HepG2 (cell line): ENCODE measurements at regions not wholly inside any gene's neighbourhood (a gene's known extent, or its start where the extent isn't known, plus 50 kb on each side); places are given as distances from the start of the nearest gene placed in this dataset.

Experiments
- ATAC-seq: fragments of 200-7000 bp; cut with Tn5 transposase; 3 replicates; pipeline ENCODE4 v1.9.1; 2020; ENCODE audit warnings: mild to moderate bottlenecking, moderate library complexity
- BruUV-seq: library from RNA; stranded (reverse); fragments of 400-500 nt; replicated peaks from 2 replicates; lab custom pipeline; 2021; lab: Mats Ljungman, UMichigan
- CTCF ChIA-PET: fragments of 300-600 bp; formaldehyde crosslinking; extraction: SDS; loops from one replicate; lab custom pipeline; 2021; ENCODE audit warnings: low total read pairs, inconsistent platforms, low intra/inter-chr PET ratio; lab: Yijun Ruan, JAX
- POLR2A ChIA-PET: fragments of 350-600 bp; sonication (Branson Sonifier 250); formaldehyde crosslinking; loops from one replicate; lab custom pipeline; 2020; ENCODE audit warnings: antibody characterized with exemption, inconsistent platforms; lab: Yijun Ruan, JAX
- DNase-seq: peaks from one replicate; pipeline ENCODE4 v3.0.0-alpha.2; 2015; ENCODE audit warnings: low spot score
- FAIRE-seq: peaks from 3 replicates; lab custom pipeline; 2011; peaks lifted over from hg19 to GRCh38; lab: Jason Lieb, UNC
- H2AFZ ChIP-seq: one replicate; pipeline ENCODE4 v1.6.1; 2011; ENCODE audit warnings: low read length, inconsistent platforms
- H3K27ac ChIP-seq: fragments of 300-600 bp; 3 replicates; pipeline ENCODE4 v1.8.0; 2011; ENCODE audit warnings: mixed run types, mild to moderate bottlenecking, mixed read lengths, low read length, inconsistent platforms; ENCODE audit not compliant: insufficient read depth; ENCODE audit errors: extremely low read length
- H3K27me3 ChIP-seq, 2 experiments: fragments of 200-600 bp in 1 of 2; 2 replicates in 1 of 2; 3 replicates in 1 of 2; pipeline versions ENCODE4 v1.6.0 to v1.8.0; 2011; ENCODE audit warnings: low read length in 2 of 2, mild to moderate bottlenecking in 2 of 2, moderate library complexity in 2 of 2, inconsistent platforms in 1 of 2; ENCODE audit not compliant: insufficient read depth in 2 of 2, control insufficient read depth in 1 of 2
- H3K36me3 ChIP-seq, 2 experiments: fragments of 200-600 bp in 1 of 2; replicated peaks in 1 of 2; 2 replicates in 1 of 2; 3 replicates in 1 of 2; pipeline versions ENCODE4 v1.5.1 to v1.8.0; 2011; ENCODE audit warnings: low read length in 2 of 2, inconsistent platforms in 1 of 2; ENCODE audit not compliant: insufficient read depth in 2 of 2, control insufficient read depth in 1 of 2
- H3K4me1 ChIP-seq: 2 replicates; pipeline ENCODE4 v1.5.1; 2012; ENCODE audit warnings: low read length, inconsistent platforms; ENCODE audit not compliant: insufficient read depth
- H3K4me2 ChIP-seq: 2 replicates; pipeline ENCODE4 v1.6.0; 2011; ENCODE audit warnings: low read depth, low read length, inconsistent platforms
- H3K4me3 ChIP-seq, 3 experiments: fragments of 200-600 bp in 1 of 3; sonication (generic), shearing (Covaris generic) in 1 of 3; replicated peaks in 1 of 3; 2 replicates each; pipeline ENCODE4 v1.5.1; 2011 to 2016; ENCODE audit warnings: low read length in 3 of 3, inconsistent platforms in 2 of 3, low read depth in 2 of 3, mild to moderate bottlenecking in 2 of 3, control low read depth in 1 of 3, mixed read lengths in 1 of 3; ENCODE audit not compliant: insufficient read depth in 1 of 3
- H3K79me2 ChIP-seq: one replicate; pipeline ENCODE4 v1.6.1; 2011; ENCODE audit warnings: low read length, inconsistent platforms; ENCODE audit not compliant: insufficient read depth
- H3K9ac ChIP-seq: 2 replicates; pipeline ENCODE4 v1.6.0; 2011; ENCODE audit warnings: mild to moderate bottlenecking, low read depth, low read length, inconsistent platforms; ENCODE audit not compliant: insufficient read depth
- H3K9me3 ChIP-seq: 2 replicates; pipeline ENCODE4 v1.5.1; 2012; ENCODE audit warnings: mild to moderate bottlenecking, low read length
- H4K20me1 ChIP-seq: 2 replicates; pipeline ENCODE4 v1.6.0; 2011; ENCODE audit warnings: inconsistent platforms, mild to moderate bottlenecking, low read length, moderate library complexity; ENCODE audit not compliant: insufficient read depth
- MXD4 ChIP-seq: IDR thresholded peaks from 2 replicates; pipeline ENCODE4 v1.6.1; 2016; ENCODE audit warnings: mild to moderate bottlenecking, missing biosample characterization, missing genetic modification reagents
- ZNF446 ChIP-seq: sonication (generic); formaldehyde crosslinking; IDR thresholded peaks from 2 replicates; pipeline ENCODE4 v1.5.0; 2020; ENCODE audit warnings: mild to moderate bottlenecking, missing genetic modification reagents
- WGBS: methylation state at CpG from one replicate; pipeline ENCODE4 v1.1.6; 2017; ENCODE audit warnings: low lambda C conversion rate; 5-methylcytosine and 5-hydroxymethylcytosine counted together
- in situ Hi-C: cut with HindIII; loops from 2 replicates; pipeline ENCODE4 v1.10.0; 2017; ENCODE audit warnings: low pct_unique_long_range_greater_than_20kb; ENCODE audit not compliant: extremely low pct_ligation_motif_present
- intact Hi-C: fragments of 100-400 bp; cut with micrococcal nuclease; formaldehyde crosslinking; loops from one replicate; pipeline ENCODE4 v1.10.0; 2022; ENCODE audit not compliant: unreplicated experiment
- TF ChIP-seq, protein P1 (sequence below): sonication (generic); formaldehyde crosslinking; IDR thresholded peaks from 2 replicates; pipeline ENCODE4 v1.4.0; 2020; ENCODE audit warnings: mild to moderate bottlenecking, missing genetic modification reagents

DNA sequence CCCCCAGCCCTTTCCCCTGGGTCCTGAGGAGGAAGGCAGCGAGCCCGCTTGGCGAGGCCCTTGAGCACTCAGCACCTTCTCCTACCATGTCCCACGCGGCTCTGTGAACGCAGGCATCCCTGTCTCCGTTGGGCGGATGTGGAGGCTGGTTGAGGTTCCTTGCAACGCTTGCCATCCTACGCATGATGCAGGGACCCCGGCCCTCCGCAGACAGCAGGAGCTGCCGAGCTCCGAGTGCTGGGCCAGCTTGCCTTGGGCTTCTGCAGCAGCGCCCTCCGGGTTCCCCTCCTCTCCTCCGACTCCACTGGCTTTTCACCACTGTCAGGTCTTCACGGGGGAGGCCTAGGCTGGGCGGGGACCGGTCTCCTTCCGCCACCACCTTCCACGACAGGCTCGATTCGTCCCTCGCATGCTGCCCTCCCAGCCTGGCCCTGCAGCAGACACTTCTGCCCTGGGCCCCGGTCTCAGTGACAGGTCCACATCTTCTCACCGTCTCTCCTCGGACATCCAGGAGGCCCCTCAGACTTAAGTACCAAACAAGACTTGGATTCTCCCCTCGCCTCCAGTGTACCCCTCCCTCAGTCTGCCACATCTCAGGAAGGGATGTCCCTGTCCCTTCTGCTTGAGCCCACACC, 67.6 kb upstream of the HGFAC start:
- Histone ChIP-seq H2AFZ (no peak overlapping the region), H3K27me3 (no peaks in the 10 kb centered on the region), H3K4me1 (peaks cover 7% of the 10 kb centered on the region), H3K9me3 (no peaks in the 10 kb centered on the region), H3K36me3 (peaks cover 5 to 16% of the 10 kb centered on the region in 2 experiments; a peak in 4 of 5 replicates), H4K20me1 (no peaks in the 10 kb centered on the region), H3K79me2 (no peaks in the 10 kb centered on the region), H3K27ac (no peak overlapping the region)
- BruUV-seq = no TSS peak
- FAIRE-seq = no peak
- 99% methylated on average over 27 of the region's 29 CpGs for WGBS
- in situ Hi-C loops = no loop called here
- CTCF ChIA-PET = no interaction called here
- intact Hi-C loops = no loop called here
- TF ChIP-seq, protein P1, sequence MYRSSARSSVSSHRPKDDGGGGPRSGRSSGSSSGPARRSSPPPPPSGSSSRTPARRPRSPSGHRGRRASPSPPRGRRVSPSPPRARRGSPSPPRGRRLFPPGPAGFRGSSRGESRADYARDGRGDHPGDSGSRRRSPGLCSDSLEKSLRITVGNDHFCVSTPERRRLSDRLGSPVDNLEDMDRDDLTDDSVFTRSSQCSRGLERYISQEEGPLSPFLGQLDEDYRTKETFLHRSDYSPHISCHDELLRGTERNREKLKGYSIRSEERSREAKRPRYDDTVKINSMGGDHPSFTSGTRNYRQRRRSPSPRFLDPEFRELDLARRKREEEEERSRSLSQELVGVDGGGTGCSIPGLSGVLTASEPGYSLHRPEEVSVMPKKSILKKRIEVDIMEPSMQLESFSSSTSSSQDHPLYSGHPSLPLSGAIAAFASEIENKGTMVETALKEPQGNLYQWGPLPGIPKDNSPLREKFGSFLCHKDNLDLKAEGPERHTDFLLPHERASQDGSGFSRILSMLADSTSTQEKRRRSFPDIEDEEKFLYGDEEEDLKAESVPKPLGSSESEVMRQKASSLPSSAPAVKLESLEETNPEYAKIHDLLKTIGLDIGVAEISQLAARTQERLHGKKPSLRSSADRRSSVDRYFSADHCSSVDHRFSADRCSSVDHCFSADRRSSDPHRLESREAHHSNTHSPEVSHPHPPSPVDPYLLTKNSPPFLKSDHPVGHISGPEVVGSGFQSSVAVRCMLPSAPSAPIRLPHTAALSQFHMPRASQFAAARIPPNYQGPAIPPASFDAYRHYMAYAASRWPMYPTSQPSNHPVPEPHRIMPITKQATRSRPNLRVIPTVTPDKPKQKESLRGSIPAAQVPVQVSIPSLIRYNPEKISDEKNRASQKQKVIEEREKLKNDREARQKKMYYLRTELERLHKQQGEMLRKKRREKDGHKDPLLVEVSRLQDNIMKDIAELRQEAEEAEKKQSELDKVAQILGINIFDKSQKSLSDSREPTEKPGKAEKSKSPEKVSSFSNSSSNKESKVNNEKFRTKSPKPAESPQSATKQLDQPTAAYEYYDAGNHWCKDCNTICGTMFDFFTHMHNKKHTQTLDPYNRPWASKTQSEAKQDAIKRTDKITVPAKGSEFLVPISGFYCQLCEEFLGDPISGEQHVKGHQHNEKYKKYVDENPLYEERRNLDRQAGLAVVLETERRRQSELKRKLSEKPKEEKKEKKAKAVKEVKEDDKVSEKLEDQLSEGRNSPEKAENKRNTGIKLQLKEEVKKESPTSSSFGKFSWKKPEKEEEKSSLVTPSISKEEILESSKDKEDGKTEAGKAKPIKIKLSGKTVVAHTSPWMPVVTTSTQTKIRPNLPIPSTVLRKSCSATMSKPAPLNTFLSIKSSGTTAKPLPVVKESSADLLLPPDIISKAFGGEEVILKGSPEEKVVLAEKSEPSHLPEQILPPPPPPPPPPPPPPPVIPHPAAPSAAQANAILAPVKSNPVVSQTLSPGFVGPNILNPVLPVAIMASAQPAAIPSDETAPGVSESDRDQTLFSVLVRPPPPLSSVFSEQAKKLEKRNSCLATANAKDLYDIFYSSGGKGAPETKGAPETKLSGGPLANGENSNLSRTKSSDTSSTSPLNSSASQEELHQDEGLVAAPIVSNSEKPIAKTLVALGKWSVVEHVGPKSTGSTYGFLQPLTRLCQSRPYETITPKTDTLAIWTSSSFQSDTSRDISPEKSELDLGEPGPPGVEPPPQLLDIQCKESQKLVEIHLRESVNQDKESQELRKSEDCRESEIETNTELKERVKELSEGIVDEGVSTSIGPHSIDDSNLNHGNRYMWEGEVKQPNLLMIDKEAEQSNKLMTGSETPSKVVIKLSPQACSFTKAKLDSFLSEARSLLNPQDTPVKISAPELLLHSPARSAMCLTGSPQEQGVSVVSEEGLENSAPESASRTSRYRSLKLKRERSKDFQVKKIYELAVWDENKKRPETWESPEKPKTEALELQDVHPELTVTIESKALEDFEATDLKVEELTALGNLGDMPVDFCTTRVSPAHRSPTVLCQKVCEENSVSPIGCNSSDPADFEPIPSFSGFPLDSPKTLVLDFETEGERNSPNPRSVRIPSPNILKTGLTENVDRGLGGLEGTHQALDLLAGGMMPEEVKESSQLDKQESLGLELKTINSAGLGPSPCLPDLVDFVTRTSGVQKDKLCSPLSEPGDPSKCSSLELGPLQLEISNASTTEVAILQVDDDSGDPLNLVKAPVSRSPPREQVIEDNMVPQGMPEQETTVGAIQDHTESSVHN (CRISPR knock-in tag) = no peak
- no peak for TF ChIP-seq ZNF446 (CRISPR knock-in tag)
- TF ChIP-seq MXD4 (CRISPR knock-in tag) = no peak
- TF ChIP-seq, all 625 proteins: peak for 0
- POLR2A ChIA-PET = no interaction called here
- Histone ChIP-seq H3K9ac (no peak overlapping the region), H3K4me3 (no peak overlapping the region), H3K4me2 (no peak overlapping the region)
- no peak for ATAC-seq
- DNase-seq = no peak
